DND-41 (cell line): ENCODE measurements at regions not wholly inside any gene's neighbourhood (a gene's known extent, or its start where the extent isn't known, plus 50 kb on each side); places are given as distances from the start of the nearest gene placed in this dataset.

Experiments
- ATAC-seq: fragments of 200-7000 bp; cut with Tn5 transposase; 3 replicates; pipeline ENCODE4 v1.9.1; 2021; ENCODE audit warnings: low read depth; ENCODE audit not compliant: insufficient read depth
- DNase-seq: peaks from one replicate; pipeline ENCODE4 v3.0.0-alpha.2; 2020
- H2AFZ ChIP-seq: 2 replicates; pipeline ENCODE4 v1.6.0; 2012; ENCODE audit warnings: low read depth, low read length
- H3K27ac ChIP-seq: 2 replicates; pipeline ENCODE4 v1.5.1; 2012; ENCODE audit warnings: low read length, inconsistent platforms
- H3K27me3 ChIP-seq: fragments of 200-600 bp; sonication (generic); 2 replicates; pipeline ENCODE4 v1.6.0; 2012; ENCODE audit warnings: low read length, mild to moderate bottlenecking, inconsistent platforms; ENCODE audit not compliant: insufficient read depth, poor library complexity
- H3K36me3 ChIP-seq: 2 replicates; pipeline ENCODE4 v1.5.1; 2012; ENCODE audit warnings: low read length, inconsistent platforms; ENCODE audit not compliant: insufficient read depth
- H3K4me1 ChIP-seq: 2 replicates; pipeline ENCODE4 v1.5.1; 2012; ENCODE audit warnings: mild to moderate bottlenecking, low read length; ENCODE audit not compliant: insufficient read depth
- H3K4me2 ChIP-seq: 2 replicates; pipeline ENCODE4 v1.6.0; 2012; ENCODE audit warnings: mild to moderate bottlenecking, moderate library complexity, low read length, inconsistent platforms; ENCODE audit not compliant: insufficient read depth
- H3K4me3 ChIP-seq, 2 experiments: fragments of 200-600 bp in 1 of 2; shearing (Covaris generic) in 1 of 2; 2 replicates each; pipeline ENCODE4 v1.5.1; 2012 to 2016; ENCODE audit warnings: inconsistent platforms in 2 of 2, low read length in 2 of 2, mild to moderate bottlenecking in 2 of 2, low read depth in 1 of 2, moderate library complexity in 1 of 2
- H3K79me2 ChIP-seq: 2 replicates; pipeline ENCODE4 v1.6.0; 2012; ENCODE audit warnings: low read length, inconsistent platforms; ENCODE audit not compliant: insufficient read depth
- H3K9ac ChIP-seq: 2 replicates; pipeline ENCODE4 v1.6.0; 2012; ENCODE audit warnings: low read depth, mild to moderate bottlenecking, inconsistent platforms, low read length, moderate library complexity
- H3K9me3 ChIP-seq: 2 replicates; pipeline ENCODE4 v1.5.1; 2012; ENCODE audit warnings: low read length, moderate library complexity, mild to moderate bottlenecking, inconsistent platforms; ENCODE audit not compliant: insufficient read depth, severe bottlenecking
- H4K20me1 ChIP-seq: 2 replicates; pipeline ENCODE4 v1.6.0; 2012; ENCODE audit warnings: low read length; ENCODE audit not compliant: insufficient read depth
- CTCF ChIP-seq: IDR thresholded peaks from 2 replicates; pipeline ENCODE4 v1.5.1; 2012; ENCODE audit warnings: borderline replicate concordance, low read length, moderate library complexity, mild to moderate bottlenecking; ENCODE audit not compliant: poor library complexity, severe bottlenecking; ENCODE audit errors: extremely low read depth
- EZH2 ChIP-seq: IDR thresholded peaks from 3 replicates; pipeline ENCODE4 v1.6.1; 2012; ENCODE audit warnings: borderline replicate concordance, low read depth, mild to moderate bottlenecking, moderate library complexity, low read length, inconsistent platforms; ENCODE audit not compliant: severe bottlenecking

GRCh38 chr6:9155836-9156235 lies 720.5 kb upstream of the SLC35B3 start:
- no peak overlapping the region for H3K9ac ChIP-seq
- no peaks in the 10 kb centered on the region for H3K4me1 ChIP-seq
- H4K20me1 ChIP-seq, result no peaks in the 10 kb centered on the region
- ATAC-seq (no peak), DNase-seq (no peak)
- no peak overlapping the region for H3K4me3 ChIP-seq
- no peaks in the 10 kb centered on the region for H3K27me3 ChIP-seq
- no peak overlapping the region for H3K4me2 ChIP-seq
- H3K79me2 ChIP-seq, result no peaks in the 10 kb centered on the region
- no peak overlapping the region for H2AFZ ChIP-seq
- no peaks in the 10 kb centered on the region for H3K36me3 ChIP-seq
- no peak overlapping the region for H3K27ac ChIP-seq
- TF ChIP-seq CTCF (no peak), EZH2 (no peak)
- H3K9me3 ChIP-seq, result no peaks in the 10 kb centered on the region

- Histone ChIP-seq H3K4me2 (no peak overlapping the region), H3K9me3 (no peaks in the 10 kb centered on the region), H3K4me3 (no peak overlapping the region), H3K27me3 (no peaks in the 10 kb centered on the region), H3K79me2 (no peaks in the 10 kb centered on the region), H3K9ac (no peak overlapping the region), H4K20me1 (no peaks in the 10 kb centered on the region), H3K36me3 (no peaks in the 10 kb centered on the region), H3K27ac (no peak overlapping the region), H2AFZ (no peak overlapping the region), H3K4me1 (no peaks in the 10 kb centered on the region)
- ATAC-seq, result no peak
- no peak for DNase-seq
- TF ChIP-seq EZH2, result no peak
Measured at GRCh38 chr6:9143140-9143539, 707.8 kb upstream of the SLC35B3 start.

- Histone ChIP-seq H2AFZ (no peak overlapping the region), H3K4me2 (no peak overlapping the region), H3K9ac (no peak overlapping the region), H3K9me3 (no peaks in the 10 kb centered on the region), H3K27me3 (no peaks in the 10 kb centered on the region), H3K4me1 (no peaks in the 10 kb centered on the region), H3K36me3 (no peaks in the 10 kb centered on the region), H3K79me2 (no peaks in the 10 kb centered on the region), H3K4me3 (no peak overlapping the region), H3K27ac (no peak overlapping the region), H4K20me1 (no peaks in the 10 kb centered on the region)
- DNase-seq (no peak), ATAC-seq (no peak)
- TF ChIP-seq EZH2 (no peak), CTCF (no peak)
Measured at GRCh38 chr6:9140951-9141460, 705.7 kb upstream of the SLC35B3 start.

GRCh38 chr6:9140172-9140571 lies 704.8 kb upstream of the SLC35B3 start:
- Histone ChIP-seq H3K4me2 (no peak overlapping the region), H3K79me2 (no peaks in the 10 kb centered on the region), H3K27me3 (no peaks in the 10 kb centered on the region), H3K4me1 (no peaks in the 10 kb centered on the region), H4K20me1 (no peaks in the 10 kb centered on the region), H2AFZ (no peak overlapping the region), H3K27ac (no peak overlapping the region), H3K36me3 (no peaks in the 10 kb centered on the region), H3K4me3 (no peak overlapping the region), H3K9ac (no peak overlapping the region), H3K9me3 (no peaks in the 10 kb centered on the region)
- ATAC-seq (no peak), DNase-seq (no peak)
- no peak for TF ChIP-seq CTCF
- TF ChIP-seq EZH2, result no peak
